Heart right ventricle (tissue), 16 donors: ENCODE measurements at regions not wholly inside any gene's neighbourhood (a gene's known extent, or its start where the extent isn't known, plus 50 kb on each side); places are given as distances from the start of the nearest gene placed in this dataset.

Experiments used
- ATAC-seq, 8 donors: fragments of 200-7000 bp; cut with Tn5 transposase; one replicate each; pipeline ENCODE4 v1.9.1; 2020; ENCODE audit warnings: mild to moderate bottlenecking in 8 of 8, moderate library complexity in 8 of 8, moderate number of reproducible peaks in 1 of 8
- DNase-seq, 2 donors: peaks; one replicate each; pipeline ENCODE4 v3.0.0-alpha.2; 2020
- H3K27ac ChIP-seq, 10 donors: fragments of 200-600 bp; sonication (generic) in 2 of 10; one replicate each; pipeline versions ENCODE4 v1.5.0 to v1.8.0; 2020 to 2022; ENCODE audit warnings: mild to moderate bottlenecking in 3 of 10
- H3K27me3 ChIP-seq, 7 donors: fragments of 200-600 bp; one replicate each; pipeline ENCODE4 v1.8.0; 2021 to 2022; ENCODE audit warnings: mild to moderate bottlenecking in 2 of 7
- H3K36me3 ChIP-seq, 9 donors: fragments of 200-600 bp; sonication (generic) in 1 of 9; one replicate each; pipeline versions ENCODE4 v1.5.0 to v1.8.0; 2020 to 2022; ENCODE audit warnings: mild to moderate bottlenecking in 2 of 9
- H3K4me1 ChIP-seq, 9 donors: fragments of 200-600 bp; sonication (generic) in 1 of 9; one replicate each; pipeline versions ENCODE4 v1.5.0 to v1.8.0; 2020 to 2022; ENCODE audit warnings: mild to moderate bottlenecking in 4 of 9
- H3K4me3 ChIP-seq, 10 donors: fragments of 200-600 bp; sonication (generic) in 2 of 10; one replicate each; pipeline versions ENCODE4 v1.5.0 to v1.8.0; 2020 to 2022; ENCODE audit warnings: mild to moderate bottlenecking in 7 of 10, moderate library complexity in 2 of 10
- H3K9me3 ChIP-seq, 11 donors: fragments of 200-600 bp in 10 of 11; sonication (generic) in 2 of 11; one replicate each; pipeline versions ENCODE4 v1.5.0 to v1.8.0; 2013 to 2022; ENCODE audit warnings: mild to moderate bottlenecking in 2 of 11, control low read depth in 1 of 11, moderate library complexity in 1 of 11
- CTCF ChIP-seq, 9 donors: fragments of 200-600 bp; sonication (generic) in 2 of 9; IDR thresholded peaks; one replicate each; pipeline versions ENCODE4 v1.5.0 to v1.8.0; 2021 to 2022; ENCODE audit warnings: antibody characterized with exemption in 9 of 9, mild to moderate bottlenecking in 5 of 9, moderate library complexity in 1 of 9
- WGBS, 2 donors: extraction: QIAGEN DNeasy Blood & Tissue Kit; methylation state at CpG; one replicate each; pipeline ENCODE4 v1.1.7; 2013; ENCODE audit warnings: inconsistent platforms in 1 of 2; 5-methylcytosine and 5-hydroxymethylcytosine counted together
- intact Hi-C, 10 donors: fragments of 100-400 bp; cut with DNase I; formaldehyde crosslinking; loops; one replicate each; pipeline versions ENCODE4 v1.11.1 to v1.14.2; 2022
- donor health status: Arrhythmogenic right ventricular cardiomyopathy.
- donor health status: ischemic (EF 13 %, LVEDD 7.1; RV severe dilation, severe dysfunction).
- donor health status: healthy with polysubstance abuse.
- donor health status: DM: no; HTN: yes; CAD: no.
- donor health status: DM: no; HTN: no; CAD: no.
- donor health status: ischemic (EF 25% LVEDD 6.9; RV normal size, moderate dysfunction).
- donor health status: ischemic (EF 25% LVEDD 5.7; RV mildly dilated, moderate dysfunction).
- donor health status: healthy.
- donor health status: DM: yes; HTN: yes; CAD: no.
- donor health status: Ischemic cardiomyopathy.
- donor health status: ischemic (EF 35%, LVEDD 5.7; RV mildly dilated, moderate dysfunction).
- donor health status: nonischemic (EF 11% LVEDD 7.7; RV severe dilation, severe dysfunction).
- donor health status: DM: yes; HTN: yes; CAD: no.
- donor health status: PGD.
- donor health status: ischemic (EF 29% LVEDD 5.4; RV normal size, mild dysfunction).
- donor health status: nonischemic (EF 23%, LVEDD 6.1; RV moderate dilation, normal function).

- Histone ChIP-seq H3K36me3 (no peaks in the 10 kb centered on the region), H3K27me3 (no peaks in the 10 kb centered on the region), H3K4me1 (no peaks in the 10 kb centered on the region), H3K4me3 (no peak overlapping the region), H3K9me3 (no peaks in the 10 kb centered on the region), H3K27ac (no peak overlapping the region)
- 93 to 94% methylated on average over 2 of the region's 2 CpGs for WGBS, 2 donors
- ATAC-seq = no peak
- DNase-seq = no peak
- intact Hi-C loops = no loop called here
- no peak for TF ChIP-seq CTCF (IDR thresholded peaks at IDR 0.05)
Observed at GRCh38 chr11:80620867-80621266, 1180.0 kb upstream of the TENM4 start.

GRCh38 chr11:80617156-80617555 lies 1176.3 kb upstream of the TENM4 start:
- intact Hi-C loops = no loop called here
- DNase-seq (no peak), ATAC-seq (no peak)
- TF ChIP-seq CTCF (IDR thresholded peaks at IDR 0.05) = no peak
- H3K9me3 ChIP-seq = peaks cover 0 to 5% (median 0%) of the 10 kb centered on the region in 11 donors
- 82 to 90% methylated on average over 1 of the region's 1 CpG for WGBS, 2 donors
- no peak overlapping the region for H3K27ac ChIP-seq
- H3K27me3 ChIP-seq = no peaks in the 10 kb centered on the region
- no peaks in the 10 kb centered on the region for H3K4me1 ChIP-seq
- no peaks in the 10 kb centered on the region for H3K36me3 ChIP-seq
- no peak overlapping the region for H3K4me3 ChIP-seq

GRCh38 chr11:80616070-80616800 lies 1175.4 kb upstream of the TENM4 start:
- intact Hi-C loops = no loop called here
- WGBS, 2 donors = 74 to 78% methylated on average over 4 of the region's 4 CpGs
- Histone ChIP-seq H3K9me3 (peaks cover 0 to 5% (median 0%) of the 10 kb centered on the region in 11 donors), H3K4me1 (no peaks in the 10 kb centered on the region), H3K27me3 (no peaks in the 10 kb centered on the region), H3K36me3 (no peaks in the 10 kb centered on the region), H3K27ac (no peak overlapping the region), H3K4me3 (no peak overlapping the region)
- DNase-seq (no peak), ATAC-seq (no peak)
- TF ChIP-seq CTCF (IDR thresholded peaks at IDR 0.05) = no peak

- Histone ChIP-seq H3K27me3 (no peaks in the 10 kb centered on the region), H3K4me1 (no peaks in the 10 kb centered on the region), H3K27ac (no peak overlapping the region), H3K4me3 (no peak overlapping the region), H3K36me3 (no peaks in the 10 kb centered on the region), H3K9me3 (peaks cover 0 to 5% (median 0%) of the 10 kb centered on the region in 11 donors)
- intact Hi-C loops = no loop called here
- DNase-seq (no peak), ATAC-seq (no peak)
- WGBS, 2 donors = 18 to 39% methylated on average over 2 of the region's 2 CpGs
- TF ChIP-seq CTCF (IDR thresholded peaks at IDR 0.05) = no peak
Observed at GRCh38 chr11:80613655-80614054, 1172.8 kb upstream of the TENM4 start.
